Sigmoid colon (tissue), 6 donors: ENCODE measurements at regions not wholly inside any gene's neighbourhood (a gene's known extent, or its start where the extent isn't known, plus 50 kb on each side); places are given as distances from the start of the nearest gene placed in this dataset.

Experiments used
- DNase-seq: peaks from one replicate; pipeline ENCODE4 v3.0.0-alpha.2; 2019
- H3K27ac ChIP-seq, 4 donors: fragments of 200-600 bp; sonication (generic); one replicate each; pipeline ENCODE4 v1.5.1; 2016 to 2019; ENCODE audit warnings: mild to moderate bottlenecking in 1 of 4
- H3K27me3 ChIP-seq, 3 donors: fragments of 200-600 bp; sonication (generic); one replicate each; pipeline ENCODE4 v1.5.1; 2019; ENCODE audit warnings: mild to moderate bottlenecking in 1 of 3
- H3K36me3 ChIP-seq, 4 donors: fragments of 200-600 bp; sonication (generic); one replicate each; pipeline ENCODE4 v1.5.1; 2016 to 2019
- H3K4me1 ChIP-seq, 4 donors: fragments of 200-600 bp; sonication (generic); one replicate each; pipeline ENCODE4 v1.5.1; 2017 to 2019
- H3K4me3 ChIP-seq, 4 donors: fragments of 200-600 bp; sonication (generic); one replicate each; pipeline ENCODE4 v1.5.1; 2017 to 2019; ENCODE audit warnings: mild to moderate bottlenecking in 2 of 4, moderate library complexity in 1 of 4
- H3K9me3 ChIP-seq, 4 donors: fragments of 200-600 bp in 3 of 4; sonication (generic) in 3 of 4; one replicate each; pipeline versions ENCODE4 v1.5.1 to v1.6.1; 2013 to 2019
- CTCF ChIP-seq, 4 experiments: fragments of 450-650 bp in 3 of 4; fragments of 200-600 bp in 1 of 4; IDR thresholded peaks; one replicate each; pipeline ENCODE4 v1.5.1; 2016 to 2019; ENCODE audit warnings: antibody characterized with exemption in 4 of 4, mild to moderate bottlenecking in 3 of 4, moderate library complexity in 2 of 4
- EP300 ChIP-seq, 4 donors: sonication (generic); formaldehyde crosslinking; IDR thresholded peaks; one replicate each; pipeline ENCODE4 v1.6.1; 2017; ENCODE audit warnings: antibody characterized with exemption in 4 of 4
- POLR2A ChIP-seq, 2 donors: fragments of 450-650 bp; IDR thresholded peaks; one replicate each; pipeline ENCODE4 v1.6.1; 2016; ENCODE audit warnings: antibody characterized with exemption in 2 of 2, mild to moderate bottlenecking in 2 of 2, moderate library complexity in 2 of 2
- POLR2AphosphoS5 ChIP-seq, 4 donors: sonication (generic); formaldehyde crosslinking; IDR thresholded peaks; one replicate each; pipeline ENCODE4 v1.6.1; 2017; ENCODE audit warnings: antibody characterized with exemption in 4 of 4
- WGBS, 2 donors: extraction: QIAGEN DNeasy Blood & Tissue Kit; methylation state at CpG; one replicate each; pipeline ENCODE4 v1.1.7; 2013; 5-methylcytosine and 5-hydroxymethylcytosine counted together
- intact Hi-C: fragments of 100-400 bp; cut with DNase I; formaldehyde crosslinking; loops from one replicate; pipeline ENCODE4 v1.15.1; 2023
- donor health status: healthy with polysubstance abuse.
- donor health status: healthy.

- H3K36me3 ChIP-seq: no peaks in the 10 kb centered on the region
- no peak overlapping the region for H3K27ac ChIP-seq
- DNase-seq: no peak
- 79 to 92% methylated on average over 18 of the region's 18 CpGs for WGBS, 2 donors
- H3K9me3 ChIP-seq: no peaks in the 10 kb centered on the region
- intact Hi-C loops: no loop called here
- H3K4me1 ChIP-seq: peaks cover 0 to 14% (median 8%) of the 10 kb centered on the region in 4 donors
- TF ChIP-seq POLR2A (IDR thresholded peaks at IDR 0.05) (no peak), EP300 (IDR thresholded peaks at IDR 0.05) (no peak), CTCF (IDR thresholded peaks at IDR 0.05) (no peak), POLR2AphosphoS5 (IDR thresholded peaks at IDR 0.05) (no peak)
- no peak overlapping the region for H3K4me3 ChIP-seq
- no peaks in the 10 kb centered on the region for H3K27me3 ChIP-seq
These were observed 53.1 kb upstream of the SMOC2 start for GRCh38 chr6:168387911-168388310.

GRCh38 chr6:168388641-168389633 is 52.0 kb upstream of the SMOC2 start:
- TF ChIP-seq CTCF (IDR thresholded peaks at IDR 0.05): no peak
- TF ChIP-seq POLR2A (IDR thresholded peaks at IDR 0.05): no peak
- TF ChIP-seq EP300 (IDR thresholded peaks at IDR 0.05): no peak
- TF ChIP-seq POLR2AphosphoS5 (IDR thresholded peaks at IDR 0.05): no peak
- no peaks in the 10 kb centered on the region for H3K27me3 ChIP-seq
- intact Hi-C loops: no loop called here
- WGBS, 2 donors: 47 to 77% methylated on average over 32 of the region's 32 CpGs
- H3K36me3 ChIP-seq: no peaks in the 10 kb centered on the region
- H3K27ac ChIP-seq: no peak overlapping the region
- H3K9me3 ChIP-seq: no peaks in the 10 kb centered on the region
- DNase-seq: no peak
- H3K4me3 ChIP-seq: no peak overlapping the region
- peaks cover 0 to 12% (median 8%) of the 10 kb centered on the region in 4 donors for H3K4me1 ChIP-seq

- 70 to 86% methylated on average over 17 of the region's 17 CpGs for WGBS, 2 donors
- Histone ChIP-seq H3K4me3 (no peak overlapping the region), H3K9me3 (no peaks in the 10 kb centered on the region), H3K36me3 (no peaks in the 10 kb centered on the region), H3K4me1 (no peaks in the 10 kb centered on the region), H3K27me3 (no peaks in the 10 kb centered on the region), H3K27ac (no peak overlapping the region)
- no peak for TF ChIP-seq POLR2AphosphoS5 (IDR thresholded peaks at IDR 0.05)
- no peak for TF ChIP-seq POLR2A (IDR thresholded peaks at IDR 0.05)
- TF ChIP-seq CTCF (IDR thresholded peaks at IDR 0.05): no peak
- no peak for TF ChIP-seq EP300 (IDR thresholded peaks at IDR 0.05)
- DNase-seq: no peak
- intact Hi-C loops: no loop called here
These were observed 50.1 kb upstream of the SMOC2 start for GRCh38 chr6:168390749-168391420.
